ENCODE measurements at regions not wholly inside any gene's neighbourhood (a gene's known extent, or its start where the extent isn't known, plus 50 kb on each side); places are given as distances from the start of the nearest gene placed in this dataset.
A peak's percentile ranks its signal among the peaks of the same experiment; 100 is the strongest.

- no peak for DNase-seq (ENCODE audit: low read depth)
- no peak overlapping the region for H3K4me3 ChIP-seq (ENCODE audit: low read depth, low read length)
- no peak for TF ChIP-seq CTCF (IDR thresholded peaks at IDR 0.05; ENCODE audit: insufficient read depth, low read depth, low read length)
These were observed 197.7 kb downstream of the UBE2E3 start for GRCh38 chr2:181178130-181178529.

- TF ChIP-seq CTCF (IDR thresholded peaks at IDR 0.05; ENCODE audit: insufficient read depth, low read depth, low read length), result peak; percentile 42
- no peak for DNase-seq (ENCODE audit: low read depth)
- no peak overlapping the region for H3K4me3 ChIP-seq (ENCODE audit: low read depth, low read length)
These were observed 198.5 kb downstream of the UBE2E3 start for GRCh38 chr2:181178823-181179412.

GRCh38 chr2:181183878-181184542 is 203.6 kb downstream of the UBE2E3 start:
- no peak overlapping the region for H3K4me3 ChIP-seq (ENCODE audit: low read depth, low read length)
- DNase-seq (ENCODE audit: low read depth), result peak; percentile 68
- TF ChIP-seq CTCF (IDR thresholded peaks at IDR 0.05; ENCODE audit: insufficient read depth, low read depth, low read length), result no peak

- no peak overlapping the region for H3K4me3 ChIP-seq (ENCODE audit: low read depth, low read length)
- DNase-seq (ENCODE audit: low read depth), result no peak
- TF ChIP-seq CTCF (IDR thresholded peaks at IDR 0.05; ENCODE audit: insufficient read depth, low read depth, low read length), result no peak
These were observed 205.0 kb downstream of the UBE2E3 start for GRCh38 chr2:181185421-181185820.

- DNase-seq (ENCODE audit: low read depth), result no peak
- no peak for TF ChIP-seq CTCF (IDR thresholded peaks at IDR 0.05; ENCODE audit: insufficient read depth, low read depth, low read length)
- H3K4me3 ChIP-seq (ENCODE audit: low read depth, low read length), result no peak overlapping the region
These were observed 205.5 kb downstream of the UBE2E3 start for GRCh38 chr2:181185948-181186347.

GRCh38 chr2:181188605-181189004 is 208.2 kb downstream of the UBE2E3 start:
- DNase-seq (ENCODE audit: low read depth), result no peak
- H3K4me3 ChIP-seq (ENCODE audit: low read depth, low read length), result no peak overlapping the region
- no peak for TF ChIP-seq CTCF (IDR thresholded peaks at IDR 0.05; ENCODE audit: insufficient read depth, low read depth, low read length)

- no peak for TF ChIP-seq CTCF (IDR thresholded peaks at IDR 0.05; ENCODE audit: insufficient read depth, low read depth, low read length)
- no peak overlapping the region for H3K4me3 ChIP-seq (ENCODE audit: low read depth, low read length)
- DNase-seq (ENCODE audit: low read depth), result no peak
These were observed 209.5 kb downstream of the UBE2E3 start for GRCh38 chr2:181189951-181190350.
